ENCODE measurements at regions not wholly inside any gene's neighbourhood (a gene's known extent, or its start where the extent isn't known, plus 50 kb on each side); places are given as distances from the start of the nearest gene placed in this dataset.

DNA sequence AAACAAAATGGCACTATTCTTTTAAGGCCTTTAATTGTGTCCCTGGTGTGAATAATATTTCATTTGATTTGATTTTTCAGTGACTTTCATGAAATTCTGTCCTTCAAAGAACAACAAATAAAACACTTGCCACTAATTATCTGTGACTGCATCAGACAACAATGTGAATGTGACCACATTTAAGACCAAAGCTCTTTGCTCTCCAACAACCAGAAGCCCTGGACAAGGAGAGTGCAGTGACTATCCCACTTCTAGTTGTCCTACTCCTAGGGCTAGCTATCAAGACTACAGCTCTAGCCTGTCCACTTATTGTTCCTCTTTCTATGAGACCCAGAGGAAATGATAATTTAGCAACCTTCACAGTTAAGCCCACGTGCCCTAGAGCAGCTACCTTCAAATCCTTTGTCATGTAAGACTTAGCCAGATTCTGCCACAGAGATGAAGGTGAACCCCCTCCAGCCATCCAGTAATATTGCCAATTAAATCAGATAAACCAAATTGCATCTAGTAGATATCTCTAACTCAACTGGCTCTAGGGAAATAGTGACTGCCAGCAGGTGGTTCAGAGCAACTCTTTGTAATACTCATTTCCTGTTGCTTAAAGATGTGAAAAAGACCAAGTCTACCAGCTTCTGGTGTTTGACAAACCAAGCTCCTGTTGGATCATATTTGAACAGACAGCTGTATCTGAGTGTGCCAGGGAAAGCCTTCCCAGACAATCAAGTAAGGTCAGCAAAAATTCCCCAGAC, 142.6 kb upstream of the BLID start:
- no peaks in the 10 kb centered on the region for H3K79me2 ChIP-seq (ENCODE audit: insufficient read depth, low read length)
- no peaks in the 10 kb centered on the region for H4K20me1 ChIP-seq (ENCODE audit: insufficient read depth, low read length, poor library complexity, severe bottlenecking)
- no peak overlapping the region for H3K4me3 ChIP-seq (ENCODE audit: low read length, poor library complexity, severe bottlenecking)
- no peaks in the 10 kb centered on the region for H3K27me3 ChIP-seq (ENCODE audit: insufficient read depth, low read length, poor library complexity, severe bottlenecking)
- no peak overlapping the region for H3K4me2 ChIP-seq (ENCODE audit: low read depth, low read length, poor library complexity, severe bottlenecking)
- no peaks in the 10 kb centered on the region for H3K36me3 ChIP-seq (ENCODE audit: insufficient read depth, low read length)
- H3K9me3 ChIP-seq (ENCODE audit: insufficient read depth, low read depth, low read length), result no peaks in the 10 kb centered on the region
- no peak overlapping the region for H2AFZ ChIP-seq (ENCODE audit: low read length)
- H3F3A ChIP-seq (ENCODE audit: low read depth), result no peaks in the 10 kb centered on the region
- H3K4me1 ChIP-seq (ENCODE audit: insufficient read depth, low read length, poor library complexity, severe bottlenecking), result no peaks in the 10 kb centered on the region
- H3K9me2 ChIP-seq (replicated peaks; ENCODE audit: low read depth, low read length), result no peaks in the 10 kb centered on the region
- no peak overlapping the region for H3K9ac ChIP-seq (ENCODE audit: low read depth, low read length, poor library complexity, severe bottlenecking)
- TF ChIP-seq EZH2phosphoT487 (IDR thresholded peaks at IDR 0.05; ENCODE audit: borderline replicate concordance), result no peak
- no peak for TF ChIP-seq CTCF (conservative IDR thresholded peaks at IDR 0.05; ENCODE audit: low read length)

DNA sequence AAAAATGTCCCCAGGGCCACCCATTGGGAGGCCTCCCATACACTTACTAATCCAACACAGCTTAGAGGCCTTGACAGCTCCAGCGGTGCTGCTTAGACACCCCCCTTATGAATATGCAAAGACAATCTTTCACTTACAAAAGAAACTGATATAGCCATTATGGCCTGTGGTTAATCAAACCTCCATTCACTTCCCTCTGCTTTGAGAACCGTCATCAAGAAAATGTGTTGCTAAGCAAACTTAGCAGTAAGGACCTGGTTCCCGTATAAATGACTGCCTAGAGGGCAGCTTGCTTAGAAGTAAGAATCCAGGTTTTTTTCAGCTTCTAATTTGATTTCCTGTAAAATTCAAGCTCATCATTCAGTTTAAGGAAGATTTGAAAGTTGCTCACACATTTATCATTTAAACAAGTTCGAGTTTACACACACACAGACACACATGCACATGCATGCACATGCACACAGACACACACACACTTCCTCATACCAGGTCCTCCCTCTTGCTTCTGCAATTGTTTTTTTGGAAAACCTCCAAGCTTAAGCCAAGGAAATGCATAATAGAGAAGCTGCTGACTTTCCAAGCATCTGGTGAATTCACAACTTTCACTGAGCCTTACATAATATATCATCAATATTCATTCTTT, 137.7 kb upstream of the BLID start:
- Histone ChIP-seq H3K4me2 (ENCODE audit: low read depth, low read length, poor library complexity, severe bottlenecking) (no peak overlapping the region), H3K4me3 (ENCODE audit: low read length, poor library complexity, severe bottlenecking) (no peak overlapping the region), H3K79me2 (ENCODE audit: insufficient read depth, low read length) (no peaks in the 10 kb centered on the region), H3F3A (ENCODE audit: low read depth) (no peaks in the 10 kb centered on the region), H3K27me3 (ENCODE audit: insufficient read depth, low read length, poor library complexity, severe bottlenecking) (no peaks in the 10 kb centered on the region), H3K9me2 (replicated peaks; ENCODE audit: low read depth, low read length) (no peaks in the 10 kb centered on the region), H3K9ac (ENCODE audit: low read depth, low read length, poor library complexity, severe bottlenecking) (no peak overlapping the region), H3K36me3 (ENCODE audit: insufficient read depth, low read length) (no peaks in the 10 kb centered on the region), H4K20me1 (ENCODE audit: insufficient read depth, low read length, poor library complexity, severe bottlenecking) (no peaks in the 10 kb centered on the region), H2AFZ (ENCODE audit: low read length) (no peak overlapping the region), H3K9me3 (ENCODE audit: insufficient read depth, low read depth, low read length) (no peaks in the 10 kb centered on the region), H3K4me1 (ENCODE audit: insufficient read depth, low read length, poor library complexity, severe bottlenecking) (no peaks in the 10 kb centered on the region)
- no peak for TF ChIP-seq EZH2phosphoT487 (IDR thresholded peaks at IDR 0.05; ENCODE audit: borderline replicate concordance)
- TF ChIP-seq CTCF (conservative IDR thresholded peaks at IDR 0.05; ENCODE audit: low read length), result no peak

DNA sequence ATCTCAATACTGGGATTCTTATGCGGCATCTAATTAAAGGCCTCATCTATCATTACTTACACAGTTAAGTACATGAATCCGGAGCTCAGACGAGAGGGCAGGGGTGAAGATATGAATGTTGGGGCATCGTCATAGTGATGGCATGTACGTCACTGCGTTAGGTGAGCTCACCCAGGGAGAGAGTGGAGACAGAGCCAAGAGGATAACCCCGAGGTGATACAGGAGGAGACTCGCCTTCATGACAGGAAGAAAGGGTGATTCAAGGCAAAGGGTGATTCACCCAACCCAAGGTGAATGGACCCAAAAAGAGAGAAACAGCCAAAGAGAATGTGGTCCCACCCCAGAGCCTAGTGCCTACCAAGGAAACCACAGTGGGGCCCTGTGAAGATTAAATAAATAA, 132.9 kb upstream of the BLID start:
- H3K9me3 ChIP-seq (ENCODE audit: insufficient read depth, low read depth, low read length), result no peaks in the 10 kb centered on the region
- H3K9me2 ChIP-seq (replicated peaks; ENCODE audit: low read depth, low read length), result no peaks in the 10 kb centered on the region
- TF ChIP-seq EZH2phosphoT487 (IDR thresholded peaks at IDR 0.05; ENCODE audit: borderline replicate concordance), result no peak
- H3K9ac ChIP-seq (ENCODE audit: low read depth, low read length, poor library complexity, severe bottlenecking), result no peak overlapping the region
- H3K4me1 ChIP-seq (ENCODE audit: insufficient read depth, low read length, poor library complexity, severe bottlenecking), result no peaks in the 10 kb centered on the region
- no peaks in the 10 kb centered on the region for H3F3A ChIP-seq (ENCODE audit: low read depth)
- no peak overlapping the region for H2AFZ ChIP-seq (ENCODE audit: low read length)
- H3K4me2 ChIP-seq (ENCODE audit: low read depth, low read length, poor library complexity, severe bottlenecking), result no peak overlapping the region
- no peaks in the 10 kb centered on the region for H4K20me1 ChIP-seq (ENCODE audit: insufficient read depth, low read length, poor library complexity, severe bottlenecking)
- H3K79me2 ChIP-seq (ENCODE audit: insufficient read depth, low read length), result no peaks in the 10 kb centered on the region
- H3K36me3 ChIP-seq (ENCODE audit: insufficient read depth, low read length), result no peaks in the 10 kb centered on the region
- H3K27me3 ChIP-seq (ENCODE audit: insufficient read depth, low read length, poor library complexity, severe bottlenecking), result no peaks in the 10 kb centered on the region
- H3K4me3 ChIP-seq (ENCODE audit: low read length, poor library complexity, severe bottlenecking), result no peak overlapping the region

Data from Loucy (cell line).